ENCODE measurements at regions not wholly inside any gene's neighbourhood (a gene's known extent, or its start where the extent isn't known, plus 50 kb on each side); places are given as distances from the start of the nearest gene placed in this dataset.

DNA sequence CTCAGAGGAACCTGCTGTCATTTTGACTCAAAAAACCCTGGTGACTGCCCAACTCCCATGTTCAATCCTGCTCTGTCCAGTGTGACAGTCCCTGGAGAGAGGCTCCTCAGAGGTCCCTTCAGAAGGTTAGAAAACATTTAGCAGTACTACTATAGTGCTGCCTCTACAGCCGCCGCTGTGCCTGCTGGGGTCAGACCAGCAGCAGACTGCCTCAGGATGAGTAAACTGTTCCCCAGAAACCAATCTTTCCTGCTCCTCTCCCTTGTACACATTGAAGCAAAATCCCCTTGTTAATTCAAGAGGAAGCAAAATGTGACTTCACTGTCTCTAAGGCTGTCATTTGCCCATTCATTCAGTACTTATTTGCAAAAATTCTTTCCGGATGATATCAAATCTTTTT, 94.8 kb upstream of the SMARCA2 start:
- TF ChIP-seq EGR1 (IDR thresholded peaks at IDR 0.05; ENCODE audit: low read depth), result no peak
- TF ChIP-seq EZH2phosphoT487 (IDR thresholded peaks at IDR 0.05; ENCODE audit: borderline replicate concordance), result no peak
- no peak for TF ChIP-seq ZNF274 (IDR thresholded peaks at IDR 0.05; ENCODE audit: low read depth, low read length)
- TF ChIP-seq, protein P1, sequence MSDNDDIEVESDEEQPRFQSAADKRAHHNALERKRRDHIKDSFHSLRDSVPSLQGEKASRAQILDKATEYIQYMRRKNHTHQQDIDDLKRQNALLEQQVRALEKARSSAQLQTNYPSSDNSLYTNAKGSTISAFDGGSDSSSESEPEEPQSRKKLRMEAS (IDR thresholded peaks at IDR 0.05), result no peak
- TF ChIP-seq SP1 (IDR thresholded peaks at IDR 0.05; ENCODE audit: low read depth), result no peak
- TF ChIP-seq, protein P2, sequence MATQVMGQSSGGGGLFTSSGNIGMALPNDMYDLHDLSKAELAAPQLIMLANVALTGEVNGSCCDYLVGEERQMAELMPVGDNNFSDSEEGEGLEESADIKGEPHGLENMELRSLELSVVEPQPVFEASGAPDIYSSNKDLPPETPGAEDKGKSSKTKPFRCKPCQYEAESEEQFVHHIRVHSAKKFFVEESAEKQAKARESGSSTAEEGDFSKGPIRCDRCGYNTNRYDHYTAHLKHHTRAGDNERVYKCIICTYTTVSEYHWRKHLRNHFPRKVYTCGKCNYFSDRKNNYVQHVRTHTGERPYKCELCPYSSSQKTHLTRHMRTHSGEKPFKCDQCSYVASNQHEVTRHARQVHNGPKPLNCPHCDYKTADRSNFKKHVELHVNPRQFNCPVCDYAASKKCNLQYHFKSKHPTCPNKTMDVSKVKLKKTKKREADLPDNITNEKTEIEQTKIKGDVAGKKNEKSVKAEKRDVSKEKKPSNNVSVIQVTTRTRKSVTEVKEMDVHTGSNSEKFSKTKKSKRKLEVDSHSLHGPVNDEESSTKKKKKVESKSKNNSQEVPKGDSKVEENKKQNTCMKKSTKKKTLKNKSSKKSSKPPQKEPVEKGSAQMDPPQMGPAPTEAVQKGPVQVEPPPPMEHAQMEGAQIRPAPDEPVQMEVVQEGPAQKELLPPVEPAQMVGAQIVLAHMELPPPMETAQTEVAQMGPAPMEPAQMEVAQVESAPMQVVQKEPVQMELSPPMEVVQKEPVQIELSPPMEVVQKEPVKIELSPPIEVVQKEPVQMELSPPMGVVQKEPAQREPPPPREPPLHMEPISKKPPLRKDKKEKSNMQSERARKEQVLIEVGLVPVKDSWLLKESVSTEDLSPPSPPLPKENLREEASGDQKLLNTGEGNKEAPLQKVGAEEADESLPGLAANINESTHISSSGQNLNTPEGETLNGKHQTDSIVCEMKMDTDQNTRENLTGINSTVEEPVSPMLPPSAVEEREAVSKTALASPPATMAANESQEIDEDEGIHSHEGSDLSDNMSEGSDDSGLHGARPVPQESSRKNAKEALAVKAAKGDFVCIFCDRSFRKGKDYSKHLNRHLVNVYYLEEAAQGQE (IDR thresholded peaks at IDR 0.05; ENCODE audit: low read depth), result no peak
- no peak for TF ChIP-seq YY1 (IDR thresholded peaks at IDR 0.05; ENCODE audit: extremely low read depth, insufficient replicate concordance, low read depth, low read length)
- TF ChIP-seq POLR2AphosphoS5 (IDR thresholded peaks at IDR 0.05; ENCODE audit: low read depth, low read length), result no peak
- TF ChIP-seq, protein P3, sequence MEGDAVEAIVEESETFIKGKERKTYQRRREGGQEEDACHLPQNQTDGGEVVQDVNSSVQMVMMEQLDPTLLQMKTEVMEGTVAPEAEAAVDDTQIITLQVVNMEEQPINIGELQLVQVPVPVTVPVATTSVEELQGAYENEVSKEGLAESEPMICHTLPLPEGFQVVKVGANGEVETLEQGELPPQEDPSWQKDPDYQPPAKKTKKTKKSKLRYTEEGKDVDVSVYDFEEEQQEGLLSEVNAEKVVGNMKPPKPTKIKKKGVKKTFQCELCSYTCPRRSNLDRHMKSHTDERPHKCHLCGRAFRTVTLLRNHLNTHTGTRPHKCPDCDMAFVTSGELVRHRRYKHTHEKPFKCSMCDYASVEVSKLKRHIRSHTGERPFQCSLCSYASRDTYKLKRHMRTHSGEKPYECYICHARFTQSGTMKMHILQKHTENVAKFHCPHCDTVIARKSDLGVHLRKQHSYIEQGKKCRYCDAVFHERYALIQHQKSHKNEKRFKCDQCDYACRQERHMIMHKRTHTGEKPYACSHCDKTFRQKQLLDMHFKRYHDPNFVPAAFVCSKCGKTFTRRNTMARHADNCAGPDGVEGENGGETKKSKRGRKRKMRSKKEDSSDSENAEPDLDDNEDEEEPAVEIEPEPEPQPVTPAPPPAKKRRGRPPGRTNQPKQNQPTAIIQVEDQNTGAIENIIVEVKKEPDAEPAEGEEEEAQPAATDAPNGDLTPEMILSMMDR (IDR thresholded peaks at IDR 0.05 in 2 of 3, conservative IDR thresholded peaks at IDR 0.05 in 1 of 3; ENCODE audit: borderline replicate concordance in 1 of 3, insufficient read depth in 1 of 3, low read depth in 2 of 3, low read length in 2 of 3), result no peak

All from HCT116 (cell line).